ENCODE measurements at regions not wholly inside any gene's neighbourhood (a gene's known extent, or its start where the extent isn't known, plus 50 kb on each side); places are given as distances from the start of the nearest gene placed in this dataset.
"Not testable (repeated sequence)": the region's sequence is repeated elsewhere in the genome, so short reads cannot be mapped to it uniquely, and the experiment has no call there.

DNA sequence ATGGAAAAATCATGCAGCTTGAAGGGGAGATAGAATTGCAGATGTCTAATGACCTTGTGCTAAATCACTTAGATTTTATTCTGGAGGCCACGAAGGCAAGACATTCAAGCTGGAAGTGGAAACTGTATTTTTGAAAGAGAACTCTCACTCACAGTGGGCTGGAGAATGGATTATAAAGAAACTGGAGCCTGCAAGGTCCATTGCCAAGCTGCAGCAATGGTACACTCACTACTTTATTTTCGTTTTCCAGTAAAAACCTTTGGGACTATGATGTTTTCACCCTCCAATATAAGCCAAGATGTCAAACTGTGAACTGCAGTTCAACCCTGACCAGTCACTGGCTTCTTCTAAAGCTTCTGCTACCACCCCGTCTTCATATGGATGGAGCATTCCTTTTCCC, 62.0 kb downstream of the SKIDA1 start:
- DNase-seq (ENCODE audit: low spot score), result no peak

DNA sequence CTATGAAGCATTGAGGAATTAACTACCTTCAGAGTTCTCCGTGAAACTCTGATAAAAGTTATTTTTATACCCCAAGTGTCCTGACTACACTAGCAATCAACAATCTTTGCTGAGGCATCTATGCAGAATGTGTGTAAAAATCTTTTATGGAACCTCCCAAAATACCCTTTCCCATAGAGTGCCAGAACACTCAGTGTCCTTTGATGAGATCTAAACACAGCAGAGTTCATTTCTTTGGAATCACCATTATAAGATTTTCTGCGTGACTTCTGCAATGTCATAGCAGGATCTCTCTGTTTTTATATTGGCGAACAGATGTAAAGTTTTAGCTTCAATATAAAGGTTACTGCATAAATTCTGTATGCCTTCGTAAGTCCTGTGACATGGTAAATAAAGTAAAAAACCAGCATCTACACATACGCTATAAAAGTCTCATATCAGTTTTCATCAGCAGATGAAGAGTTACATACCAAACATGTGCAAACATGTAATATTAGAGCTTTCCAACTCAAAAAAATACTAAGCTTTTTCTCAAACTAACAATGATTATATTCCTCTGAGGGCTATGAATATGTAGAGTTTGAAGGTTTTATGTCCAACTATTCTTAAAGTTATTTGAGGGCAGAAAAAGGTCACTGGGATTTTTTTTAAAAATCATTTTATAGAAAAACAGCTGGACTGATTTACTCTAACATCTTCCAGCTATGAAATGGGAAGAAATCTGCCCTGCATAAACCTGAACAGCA, 67.2 kb downstream of the SKIDA1 start:
- DNase-seq (ENCODE audit: low spot score), result no peak

DNA sequence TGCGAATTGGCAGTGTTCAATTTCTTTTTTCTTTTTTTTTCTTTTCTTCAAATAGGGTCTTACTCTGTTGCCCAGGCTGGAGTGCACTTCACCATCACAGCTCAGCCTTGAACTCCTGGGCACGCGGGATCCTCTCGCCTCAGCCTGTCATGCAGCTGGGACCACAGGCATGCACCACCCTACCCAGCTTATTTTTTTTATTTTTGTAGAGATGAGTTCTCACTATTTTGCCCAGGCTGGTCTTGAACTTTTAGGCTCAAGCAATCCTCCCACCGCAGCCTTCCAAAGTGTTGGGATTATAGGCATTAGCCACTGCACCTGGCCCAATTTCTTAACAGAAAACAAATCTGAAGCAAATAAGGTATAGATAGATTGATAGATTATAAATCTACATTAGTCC, 69.3 kb downstream of the SKIDA1 start:
- DNase-seq (ENCODE audit: low spot score), result no peak

DNA sequence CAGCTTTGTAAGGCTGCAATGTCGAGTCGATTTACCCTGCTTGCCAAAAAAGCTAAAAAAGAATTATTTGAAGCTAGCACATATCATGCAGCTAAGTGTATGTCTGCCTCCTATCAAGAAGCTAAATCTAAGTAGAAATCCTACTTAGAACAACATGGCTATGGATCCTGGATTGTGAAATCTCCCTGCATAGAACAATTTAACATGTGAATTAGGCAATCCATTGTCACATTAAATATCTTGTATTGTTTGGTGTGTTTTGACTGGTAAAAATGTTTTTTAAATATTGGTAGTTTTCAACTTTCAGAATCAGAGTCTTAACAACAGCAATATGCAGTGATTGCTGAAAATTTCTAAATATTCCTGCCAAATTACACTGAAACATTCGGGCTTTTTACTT, 73.3 kb downstream of the SKIDA1 start:
- DNase-seq (ENCODE audit: low spot score), result no peak

DNA sequence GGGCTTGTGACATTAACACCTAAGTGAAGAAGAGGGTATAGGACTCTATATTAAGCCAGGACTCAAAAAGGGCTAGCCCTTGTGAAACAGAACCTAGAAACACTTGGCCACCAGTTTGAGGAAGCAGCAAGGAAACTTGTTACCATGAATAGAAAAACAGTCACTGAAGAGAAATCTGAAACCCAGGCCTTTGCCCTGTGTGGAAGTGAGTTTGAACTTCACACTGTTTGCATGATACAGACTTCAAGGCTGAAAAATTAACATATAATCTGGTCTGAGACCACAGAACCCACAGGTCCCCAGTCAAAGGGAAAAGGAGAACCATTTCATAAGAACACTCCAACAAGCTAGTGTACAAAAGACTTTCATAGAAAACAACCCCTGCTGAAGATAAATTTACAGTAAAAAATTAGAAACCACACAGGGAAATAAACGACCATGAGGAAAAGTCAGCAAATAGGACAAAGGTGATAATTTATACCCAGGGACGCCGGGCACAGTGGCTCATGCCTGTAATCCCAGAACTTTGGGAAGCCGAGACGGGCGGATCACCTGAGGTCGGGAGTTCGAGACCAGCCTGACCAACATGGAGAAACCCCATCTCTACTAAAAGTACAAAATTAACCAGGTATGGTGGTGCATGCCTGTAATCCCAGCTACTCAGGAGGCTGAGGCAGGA, 76.1 kb downstream of the SKIDA1 start:
- DNase-seq (ENCODE audit: low spot score), result no peak

DNA sequence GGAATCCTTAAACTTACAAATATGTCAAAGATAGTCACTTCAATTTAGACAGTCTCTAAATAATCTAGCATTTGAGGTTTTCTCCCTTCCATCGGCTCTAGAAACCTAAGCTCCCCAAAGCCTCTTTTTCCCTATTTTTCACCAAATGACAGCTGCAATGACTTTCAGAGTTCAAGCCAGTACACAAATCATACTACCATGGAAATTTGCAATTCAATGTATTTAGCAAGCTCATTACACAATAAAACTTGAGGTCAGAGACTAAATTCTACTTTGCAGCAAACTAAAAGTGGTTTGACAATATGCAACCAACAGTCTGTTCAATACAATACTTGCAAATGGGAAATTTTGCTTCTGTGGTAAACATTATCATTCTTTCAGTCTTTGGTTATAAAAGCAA, 80.3 kb downstream of the SKIDA1 start:
- DNase-seq (ENCODE audit: low spot score), result no peak

DNA sequence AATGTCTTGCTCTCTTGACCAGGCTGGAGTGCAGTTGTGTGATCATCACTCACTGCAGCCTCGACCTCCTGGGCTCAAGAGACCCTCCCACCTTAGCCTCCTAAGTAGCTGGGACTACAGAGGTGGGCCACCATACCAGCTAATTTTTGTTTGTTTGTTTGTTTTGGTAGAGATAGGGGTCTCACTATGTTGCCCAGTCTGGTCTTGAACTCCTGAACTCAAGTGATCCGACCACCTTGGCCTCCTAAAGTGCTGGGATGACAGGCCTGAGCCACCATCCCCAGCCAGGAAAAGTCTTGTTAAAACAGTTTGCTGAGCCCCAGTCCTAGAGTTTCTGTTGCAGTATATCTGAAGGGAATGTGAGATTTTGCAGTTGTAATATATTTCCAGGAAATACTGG, 83.9 kb downstream of the SKIDA1 start:
- no peak for DNase-seq (ENCODE audit: low spot score)

DNA sequence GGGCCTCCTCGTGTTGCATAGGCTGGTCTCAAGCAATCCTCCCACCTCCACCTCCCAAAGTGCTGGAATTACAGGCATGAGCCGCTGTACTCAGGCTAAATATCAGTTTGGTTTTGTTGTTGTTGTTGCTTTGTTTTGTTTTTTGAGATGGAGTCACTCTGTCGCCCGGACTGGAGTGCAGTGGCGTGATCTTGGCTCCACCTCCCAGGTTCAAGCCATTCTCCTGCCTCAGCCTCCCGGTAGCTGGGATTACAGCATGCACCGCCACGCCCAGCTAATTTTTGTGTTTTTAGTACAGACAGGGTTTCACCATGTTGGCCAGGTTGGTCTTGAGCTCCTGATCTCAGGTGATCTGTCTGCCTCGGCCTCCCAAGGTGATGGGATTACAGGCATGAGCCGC, 86.6 kb downstream of the SKIDA1 start:
- not testable (repeated sequence) for DNase-seq (ENCODE audit: low spot score)

DNA sequence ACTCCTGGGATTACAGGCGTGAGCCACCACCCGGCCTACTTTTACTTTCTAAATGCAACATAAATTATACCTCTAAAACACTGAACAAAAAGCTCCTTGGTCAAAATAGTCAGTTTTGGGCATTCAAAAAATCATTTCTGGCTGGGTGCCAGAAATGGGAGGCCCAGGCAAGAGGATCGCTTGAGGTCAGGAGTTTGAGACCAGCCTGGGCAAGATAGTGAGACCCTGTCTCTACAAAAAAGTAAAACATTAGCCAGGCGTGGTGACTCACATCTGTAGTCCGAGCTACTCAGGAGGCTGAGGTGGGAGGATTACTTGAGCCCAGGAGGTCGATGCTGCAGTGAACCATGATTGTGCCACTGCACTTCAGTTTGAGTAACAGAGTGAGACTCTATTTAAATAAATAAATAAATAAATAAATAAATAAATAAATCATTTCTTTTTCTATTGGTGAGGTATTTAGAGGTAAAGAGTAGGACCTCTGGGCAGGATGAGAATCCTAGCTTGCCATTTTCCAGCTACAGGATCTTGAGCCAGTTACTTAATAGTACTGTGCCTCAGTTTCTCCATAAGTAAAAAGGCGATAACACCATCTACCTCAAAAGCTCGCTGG, 87.6 kb downstream of the SKIDA1 start:
- no peak for DNase-seq (ENCODE audit: low spot score)

DNA sequence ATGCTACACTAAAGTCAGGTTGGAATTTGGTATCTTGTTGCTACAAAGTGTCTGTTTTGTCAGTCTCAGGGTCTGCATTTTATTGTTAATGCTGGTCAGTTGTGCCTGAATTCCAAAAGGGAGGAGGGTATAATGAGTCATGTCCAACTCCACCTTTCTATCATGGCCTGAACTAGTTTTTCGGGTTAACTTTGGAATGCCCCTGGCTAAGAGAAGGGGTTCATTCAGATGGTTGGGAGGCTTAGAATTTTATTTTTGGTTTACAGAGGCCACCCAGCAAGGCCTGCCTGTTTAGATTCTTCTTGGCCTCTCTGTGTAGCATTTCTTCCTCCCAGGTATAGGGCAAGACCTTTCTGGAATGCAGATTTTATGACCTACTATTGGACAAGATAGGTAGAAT, 93.2 kb downstream of the SKIDA1 start:
- no peak for DNase-seq (ENCODE audit: low spot score)

DNA sequence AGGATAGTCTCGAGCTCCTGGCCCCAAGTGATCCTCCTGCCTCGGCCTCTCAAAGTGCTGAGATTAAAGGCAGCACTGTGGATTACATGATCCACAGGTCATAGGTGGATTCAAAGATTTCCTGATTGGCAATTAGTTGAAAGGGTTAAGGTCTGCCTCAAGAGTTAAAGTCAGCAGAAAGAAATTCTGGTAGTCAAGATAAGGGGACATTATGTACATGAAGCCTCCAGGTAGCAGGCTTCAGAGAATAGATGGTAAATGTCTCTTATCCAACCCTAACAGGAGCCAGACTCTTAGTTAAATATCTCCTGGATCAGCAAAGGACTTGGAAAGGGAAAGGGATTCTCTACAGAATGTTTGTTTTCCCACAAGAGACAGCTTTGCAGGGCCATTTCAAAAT, 93.7 kb downstream of the SKIDA1 start:
- DNase-seq (ENCODE audit: low spot score), result no peak

DNA sequence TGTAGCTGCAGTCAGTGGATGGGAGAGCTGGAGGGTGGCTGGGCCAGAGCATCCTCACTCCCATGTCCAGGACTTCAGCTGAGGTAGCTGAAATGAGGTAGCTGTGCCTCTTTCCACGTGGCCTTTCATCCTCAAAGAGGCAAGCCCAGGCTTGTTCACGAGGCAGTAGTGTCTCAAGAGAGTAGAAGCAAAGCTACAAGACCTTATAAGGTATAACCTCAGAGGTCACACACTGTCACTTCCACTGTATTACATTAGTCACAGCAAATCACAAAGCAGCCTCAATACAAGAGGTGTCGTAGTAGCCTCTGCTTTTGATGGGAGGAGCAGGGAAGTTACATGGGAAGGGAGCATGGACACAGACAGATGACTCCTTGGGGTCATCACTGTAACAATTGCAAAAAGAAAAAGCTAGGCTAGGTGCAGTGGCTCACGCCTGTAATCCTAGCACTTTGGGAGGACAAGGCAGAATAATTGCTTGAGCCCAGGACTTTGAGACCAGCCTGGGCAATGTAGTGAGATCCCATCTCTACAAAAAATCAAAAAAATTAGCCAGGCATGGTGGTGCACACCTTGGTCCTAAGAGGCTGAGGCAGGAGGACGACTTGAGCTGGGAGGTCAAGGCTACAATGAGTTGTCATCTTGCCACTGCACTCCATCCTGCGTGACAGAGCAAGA, 97.5 kb downstream of the SKIDA1 start:
- DNase-seq (ENCODE audit: low spot score), result peak; percentile 44

DNA sequence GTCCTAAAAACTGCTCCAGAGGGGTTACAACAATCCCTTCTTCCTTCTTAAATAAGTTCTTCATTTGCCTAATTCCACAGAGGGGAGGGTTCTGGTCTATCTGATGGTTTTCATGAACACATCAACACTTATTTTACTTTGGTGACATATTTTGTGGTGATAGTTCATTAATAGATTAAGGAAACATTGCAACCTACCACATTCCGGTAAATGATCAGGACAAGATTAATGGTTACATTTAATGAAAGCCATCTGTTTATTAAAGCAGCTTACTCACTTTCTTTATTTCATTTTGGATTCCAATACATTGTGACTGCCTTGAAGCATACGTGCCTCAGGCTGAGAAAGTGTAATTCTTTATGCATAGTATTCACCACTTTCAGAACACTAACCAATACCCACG, 101.0 kb downstream of the SKIDA1 start:
- no peak for DNase-seq (ENCODE audit: low spot score)

DNA sequence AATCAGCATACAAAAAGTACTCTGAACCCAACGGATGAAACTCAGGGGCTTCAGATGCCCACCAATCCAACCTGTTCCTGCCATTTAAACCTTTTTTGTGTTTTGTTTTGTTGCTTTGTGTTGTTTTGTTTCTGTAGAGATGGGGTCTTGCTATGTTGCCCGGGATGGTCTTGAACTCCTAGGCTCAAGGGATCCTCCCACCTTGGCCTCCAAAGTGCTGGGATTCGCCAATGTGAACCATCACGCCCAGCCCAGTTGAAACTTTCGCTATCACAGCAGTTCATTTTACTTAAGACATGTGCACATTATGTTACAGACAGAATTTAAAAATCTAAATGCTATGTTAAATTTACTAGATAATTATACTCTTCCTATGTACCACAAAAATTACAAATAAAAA, 101.6 kb downstream of the SKIDA1 start:
- DNase-seq (ENCODE audit: low spot score), result no peak

DNA sequence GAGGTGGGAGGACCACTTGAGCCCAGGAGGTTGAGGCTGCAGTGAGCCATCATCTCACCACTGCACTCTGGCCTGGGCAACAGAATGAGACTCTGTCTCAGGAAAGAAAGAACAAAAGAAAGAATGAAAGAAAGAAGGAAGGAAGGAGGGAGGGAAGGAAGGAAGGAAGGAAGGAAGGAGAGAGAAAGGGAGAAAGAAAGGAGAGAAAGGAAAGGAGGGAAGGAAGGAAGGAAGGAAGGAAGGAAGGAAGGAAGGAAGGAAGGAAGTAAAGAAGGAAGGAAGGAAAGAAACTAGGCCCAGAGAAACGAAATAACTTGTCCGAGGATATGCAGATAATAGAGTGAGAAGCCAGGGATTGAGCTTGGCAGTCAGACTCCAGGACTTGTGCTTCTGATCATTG, 102.1 kb downstream of the SKIDA1 start:
- no peak for DNase-seq (ENCODE audit: low spot score)

DNA sequence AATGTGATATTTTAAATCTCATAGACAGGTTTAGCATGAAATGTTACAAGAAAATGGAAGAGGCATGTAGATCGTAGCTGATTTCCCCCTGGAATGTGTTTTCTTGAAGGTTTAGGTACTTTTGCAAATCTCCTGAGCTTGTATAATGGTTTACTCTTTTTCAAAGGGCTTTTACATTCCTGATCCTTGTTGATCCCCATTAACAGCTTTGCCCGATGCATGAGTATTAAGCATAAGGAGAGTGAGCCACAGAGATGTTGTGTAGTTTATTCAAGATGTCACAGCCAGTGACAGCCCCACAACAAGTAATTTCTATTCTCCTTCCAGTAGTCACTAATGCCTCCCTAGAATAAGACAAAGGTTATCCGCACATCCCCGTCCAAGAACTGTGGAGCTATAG, 103.7 kb downstream of the SKIDA1 start:
- no peak for DNase-seq (ENCODE audit: low spot score)

DNA sequence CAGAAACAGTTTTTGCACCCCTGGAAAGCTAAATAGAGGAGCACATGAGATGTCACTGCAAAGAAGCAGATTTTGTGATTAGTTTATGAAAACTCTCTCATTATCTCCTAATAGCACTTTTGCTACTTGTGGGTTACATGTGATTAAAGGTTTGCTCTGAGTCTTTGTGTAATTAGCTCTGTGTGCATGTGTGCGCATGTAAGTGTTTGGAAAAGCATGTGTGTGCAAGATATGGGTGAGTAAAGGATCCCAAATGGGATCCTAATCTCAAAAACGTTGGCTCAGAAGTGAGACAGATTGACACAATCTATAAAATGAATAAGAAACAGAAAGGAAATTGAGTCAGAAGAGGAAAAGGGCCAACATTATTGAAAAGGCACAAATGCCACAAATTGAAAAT, 104.5 kb downstream of the SKIDA1 start:
- no peak for DNase-seq (ENCODE audit: low spot score)

DNA sequence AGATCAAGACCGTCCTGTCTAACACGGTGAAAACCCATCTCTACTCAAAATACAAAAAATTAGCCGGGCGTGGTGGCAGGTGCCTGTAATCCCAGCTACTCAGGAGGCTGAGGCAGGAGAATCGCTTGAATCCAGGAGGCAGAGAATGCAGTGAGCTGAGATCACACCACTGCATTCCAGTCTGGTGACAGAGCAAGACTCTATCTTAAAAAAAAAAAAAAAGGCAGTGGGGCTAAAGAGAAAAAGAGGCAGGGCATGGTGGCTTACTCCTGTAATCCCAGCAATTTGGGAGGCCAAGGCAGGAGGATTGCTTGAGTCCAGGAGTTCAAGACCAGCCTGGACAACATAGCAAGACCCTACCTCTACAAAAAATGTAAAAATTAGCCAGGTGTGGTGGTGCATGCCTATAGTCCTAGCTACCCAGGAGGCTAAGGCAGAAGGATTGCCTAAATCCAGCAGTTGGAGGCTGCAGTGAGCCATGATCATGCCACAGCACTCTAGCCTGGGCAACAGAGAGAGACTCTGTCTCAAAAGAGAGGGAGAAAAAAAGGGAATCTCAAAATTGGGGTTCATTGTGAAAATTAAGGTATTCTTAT, 106.4 kb downstream of the SKIDA1 start:
- DNase-seq (ENCODE audit: low spot score), result not testable (repeated sequence)

DNA sequence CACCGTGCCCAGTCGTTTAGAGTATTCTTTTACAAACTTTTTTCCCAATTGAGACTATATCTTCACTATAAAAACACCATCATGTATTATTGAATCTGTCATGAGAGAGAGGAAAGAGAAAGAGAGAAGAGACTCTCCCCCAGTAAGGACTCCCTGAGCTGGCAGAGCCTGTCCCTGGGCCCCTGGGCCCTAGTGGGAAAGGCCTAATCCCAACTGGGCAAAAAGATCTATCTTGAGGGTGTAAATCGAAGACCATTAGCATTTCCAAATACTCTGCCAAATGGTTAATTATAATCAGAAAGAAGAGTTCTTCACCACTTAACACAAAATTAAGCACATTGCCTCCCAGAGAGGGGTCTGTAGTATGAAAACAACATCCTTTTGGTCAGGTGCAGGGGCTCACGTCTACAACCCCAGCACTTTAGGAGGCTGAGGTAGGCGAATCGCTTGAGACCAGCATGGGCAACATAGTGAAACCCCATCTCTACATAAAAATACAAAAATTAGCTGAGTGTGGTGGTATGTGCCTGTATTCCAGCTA, 108.2 kb downstream of the SKIDA1 start:
- DNase-seq (ENCODE audit: low spot score), result no peak

DNA sequence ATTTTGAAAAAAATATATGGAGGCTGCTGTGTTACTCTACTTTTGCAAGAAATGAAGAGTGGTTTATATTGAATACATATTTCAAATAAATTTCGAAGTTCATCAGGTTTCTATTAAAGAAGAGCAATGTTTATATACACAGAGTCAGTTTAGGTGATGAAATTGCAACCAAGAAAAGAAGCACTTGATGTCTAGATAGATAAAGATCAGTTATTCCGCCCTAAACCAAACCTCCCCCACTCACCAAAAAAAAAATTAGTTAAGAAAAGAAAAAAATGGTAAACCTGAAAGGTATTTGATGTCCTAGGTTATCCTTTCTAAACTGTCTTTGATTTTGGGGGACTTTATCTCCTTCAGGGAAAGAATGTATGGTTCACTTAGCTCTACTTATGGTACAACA, 111.8 kb downstream of the SKIDA1 start:
- DNase-seq (ENCODE audit: low spot score), result no peak

DNA sequence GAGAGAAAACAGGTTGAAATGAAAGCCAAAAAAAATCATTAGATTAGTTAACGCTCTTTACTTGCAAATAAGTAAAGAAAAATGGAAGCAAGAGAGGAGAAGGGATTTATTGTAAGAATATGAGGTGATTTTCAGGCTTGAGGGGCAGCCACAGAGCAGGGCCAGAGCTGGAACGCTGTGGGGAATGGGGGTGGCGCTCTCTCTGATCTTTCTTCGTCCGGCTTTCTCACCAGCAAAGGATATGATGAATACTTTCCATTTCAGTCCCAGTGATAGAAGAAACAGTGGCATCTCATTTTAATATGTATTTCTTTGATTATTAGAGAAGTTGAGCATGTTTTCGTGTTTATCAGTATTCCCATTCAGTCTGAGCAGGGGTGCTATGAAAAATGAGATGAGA, 112.2 kb downstream of the SKIDA1 start:
- no peak for DNase-seq (ENCODE audit: low spot score)

DNA sequence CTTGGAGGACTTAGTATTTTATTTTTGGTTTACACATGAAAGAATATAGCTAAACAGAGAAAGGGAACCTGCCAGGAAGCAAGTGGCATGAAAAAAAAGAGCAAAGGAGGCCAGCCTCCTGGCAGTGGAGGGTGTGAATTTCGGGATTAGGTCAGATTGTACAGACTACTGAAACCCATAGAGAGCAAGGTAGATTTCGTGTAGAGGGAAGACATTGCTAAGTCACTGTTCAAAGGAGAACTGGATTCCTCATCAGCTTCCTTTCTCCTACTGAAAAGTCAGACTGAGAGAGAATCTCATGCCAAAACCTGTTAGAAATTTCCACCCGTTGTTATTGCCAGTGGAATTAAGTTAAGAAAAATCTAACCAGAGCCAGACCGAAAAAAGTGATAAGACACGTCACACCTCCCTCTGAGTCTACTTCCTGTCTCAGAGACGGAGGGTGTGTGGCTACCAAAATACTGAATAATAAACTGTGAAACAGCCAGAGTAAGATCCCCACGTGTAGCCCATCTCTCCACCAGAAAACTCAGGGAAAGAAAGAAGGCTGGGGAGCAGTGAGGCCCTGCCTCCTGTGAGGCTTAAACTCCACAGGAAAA, 118.8 kb downstream of the SKIDA1 start:
- no peak for DNase-seq (ENCODE audit: low spot score)

All from SW480 (cell line).